GM23338 (cell line): ENCODE measurements at regions not wholly inside any gene's neighbourhood (a gene's known extent, or its start where the extent isn't known, plus 50 kb on each side); places are given as distances from the start of the nearest gene placed in this dataset.

Source experiments
- ATAC-seq: fragments of 200-7000 bp; cut with Tn5 transposase; 3 replicates; pipeline ENCODE4 v1.9.1; 2020
- DNase-seq: peaks from one replicate; pipeline ENCODE4 v3.0.0-alpha.2; 2015; ENCODE audit warnings: low spot score
- H2AFZ ChIP-seq: fragments of 200-600 bp; sonication (generic); 2 replicates; pipeline ENCODE4 v1.8.0; 2016; ENCODE audit warnings: antibody characterized with exemption, mild to moderate bottlenecking, moderate library complexity
- H3F3A ChIP-seq: fragments of 200-600 bp; sonication (generic); replicated peaks from 2 replicates; pipeline ENCODE4 v1.8.0; 2017; ENCODE audit warnings: antibody characterized with exemption, mixed run types, low read depth
- H3K27ac ChIP-seq: fragments of 200-600 bp; sonication (generic); 2 replicates; pipeline ENCODE4 v1.6.1; 2016; ENCODE audit warnings: low read depth
- H3K27me3 ChIP-seq: fragments of 200-600 bp; sonication (generic); 2 replicates; pipeline ENCODE4 v1.8.0; 2016; ENCODE audit warnings: mild to moderate bottlenecking, mixed run types, moderate library complexity; ENCODE audit not compliant: insufficient read depth
- H3K36me3 ChIP-seq: fragments of 200-600 bp; sonication (generic); 2 replicates; pipeline ENCODE4 v1.8.0; 2016; ENCODE audit warnings: mild to moderate bottlenecking; ENCODE audit not compliant: insufficient read depth
- H3K4me1 ChIP-seq: fragments of 200-600 bp; sonication (generic); 2 replicates; pipeline ENCODE4 v1.8.0; 2016; ENCODE audit warnings: mild to moderate bottlenecking, moderate library complexity; ENCODE audit not compliant: insufficient read depth
- H3K4me2 ChIP-seq: fragments of 200-600 bp; sonication (generic); 2 replicates; pipeline ENCODE4 v1.7.1; 2017; ENCODE audit warnings: mixed run types
- H3K4me3 ChIP-seq: fragments of 200-600 bp; sonication (generic); 2 replicates; pipeline ENCODE4 v1.6.1; 2016; ENCODE audit warnings: mixed run types
- H3K79me2 ChIP-seq: fragments of 200-600 bp; sonication (generic); replicated peaks from 2 replicates; pipeline ENCODE4 v1.8.0; 2017; ENCODE audit warnings: mild to moderate bottlenecking; ENCODE audit not compliant: insufficient read depth
- H3K9me2 ChIP-seq: fragments of 200-600 bp; sonication (generic); 2 replicates; pipeline ENCODE4 v1.8.0; 2017; ENCODE audit not compliant: insufficient read depth
- H4K20me1 ChIP-seq: fragments of 200-600 bp; sonication (generic); replicated peaks from 2 replicates; pipeline ENCODE4 v1.8.0; 2017; ENCODE audit warnings: mild to moderate bottlenecking; ENCODE audit not compliant: insufficient read depth
- H3K27ac Mint-ChIP-seq: 2 replicates; pipeline ENCODE4 v1.8.0; 2020; ENCODE audit warnings: inconsistent platforms, mild to moderate bottlenecking, moderate library complexity, mixed read lengths
- H3K27me3 Mint-ChIP-seq: 3 replicates; pipeline ENCODE4 v1.8.0; 2022; ENCODE audit warnings: low read depth, mild to moderate bottlenecking, moderate library complexity, mixed read lengths, inconsistent platforms; ENCODE audit not compliant: insufficient read depth, poor library complexity
- H3K36me3 Mint-ChIP-seq: 3 replicates; pipeline ENCODE4 v1.8.0; 2021; ENCODE audit warnings: low read depth, mild to moderate bottlenecking, inconsistent platforms, moderate library complexity, mixed read lengths
- H3K4me1 Mint-ChIP-seq: 3 replicates; pipeline ENCODE4 v1.8.0; 2020; ENCODE audit warnings: mild to moderate bottlenecking, inconsistent platforms, mixed read lengths
- H3K4me3 Mint-ChIP-seq: 3 replicates; pipeline ENCODE4 v1.8.0; 2021; ENCODE audit warnings: moderate library complexity, mild to moderate bottlenecking, inconsistent platforms, mixed read lengths
- H3K9me3 Mint-ChIP-seq: 3 replicates; pipeline ENCODE4 v1.8.0; 2020; ENCODE audit warnings: moderate library complexity, mild to moderate bottlenecking, inconsistent platforms, mixed read lengths
- CREB1 ChIP-seq: fragments of 250-450 bp; sonication (Bioruptor Pico); IDR thresholded peaks from 2 replicates; pipeline ENCODE4 v1.5.0; 2020; ENCODE audit warnings: low read depth, mild to moderate bottlenecking, moderate library complexity
- EZH2 ChIP-seq: fragments of 200-600 bp; sonication (generic); IDR thresholded peaks from one replicate; pipeline ENCODE4 v1.8.0; 2017; ENCODE audit warnings: antibody characterized with exemption, mild to moderate bottlenecking, low read depth; ENCODE audit not compliant: unreplicated experiment
- EZH2phosphoT487 ChIP-seq: fragments of 200-600 bp; sonication (generic); IDR thresholded peaks from one replicate; pipeline ENCODE4 v1.8.1; 2018; ENCODE audit warnings: antibody characterized with exemption; ENCODE audit not compliant: unreplicated experiment
- JUNB ChIP-seq: IDR thresholded peaks from one replicate; pipeline ENCODE4 v1.6.1; 2016; ENCODE audit warnings: antibody characterized with exemption; ENCODE audit not compliant: unreplicated experiment
- NANOG ChIP-seq: IDR thresholded peaks from 2 replicates; pipeline ENCODE4 v1.6.1; 2016; ENCODE audit warnings: antibody characterized with exemption, borderline replicate concordance
- POLR2AphosphoS5 ChIP-seq: IDR thresholded peaks from 2 replicates; pipeline ENCODE4 v1.6.1; 2016; ENCODE audit warnings: antibody characterized with exemption, low read depth
- STAT1 ChIP-seq: IDR thresholded peaks from one replicate; pipeline ENCODE4 v1.6.1; 2016; ENCODE audit warnings: antibody characterized with exemption; ENCODE audit not compliant: unreplicated experiment
- ZNF114 ChIP-seq: fragments of 250-450 bp; sonication (Bioruptor Pico); IDR thresholded peaks from 2 replicates; pipeline ENCODE4 v1.5.0; 2020; ENCODE audit warnings: mild to moderate bottlenecking, moderate library complexity
- ZNF331 ChIP-seq: fragments of 250-450 bp; sonication (Bioruptor Pico); IDR thresholded peaks from 2 replicates; pipeline ENCODE4 v1.5.0; 2020; ENCODE audit warnings: low read depth, mild to moderate bottlenecking, moderate library complexity
- TF ChIP-seq, protein P1 (sequence below): IDR thresholded peaks from one replicate; pipeline ENCODE4 v1.6.1; 2018; ENCODE audit warnings: antibody characterized with exemption; ENCODE audit not compliant: unreplicated experiment
- TF ChIP-seq, protein P2 (sequence below): fragments of 250-450 bp; sonication (Bioruptor Pico); IDR thresholded peaks from 2 replicates; pipeline ENCODE4 v1.5.0; 2020; ENCODE audit warnings: mild to moderate bottlenecking, moderate library complexity
- TF ChIP-seq, protein P3 (sequence below), 2 experiments: fragments of 200-600 bp in 1 of 2; sonication (generic) in 1 of 2; conservative IDR thresholded peaks; 2 replicates each; pipeline versions ENCODE4 v1.5.1 to v1.6.1; 2016 to 2017; ENCODE audit warnings: antibody characterized with exemption in 2 of 2, low read depth in 2 of 2, mild to moderate bottlenecking in 2 of 2, moderate library complexity in 1 of 2
- TF ChIP-seq, protein P4 (sequence below): IDR thresholded peaks from 2 replicates; pipeline ENCODE4 v1.6.1; 2016; ENCODE audit warnings: antibody characterized with exemption

DNA sequence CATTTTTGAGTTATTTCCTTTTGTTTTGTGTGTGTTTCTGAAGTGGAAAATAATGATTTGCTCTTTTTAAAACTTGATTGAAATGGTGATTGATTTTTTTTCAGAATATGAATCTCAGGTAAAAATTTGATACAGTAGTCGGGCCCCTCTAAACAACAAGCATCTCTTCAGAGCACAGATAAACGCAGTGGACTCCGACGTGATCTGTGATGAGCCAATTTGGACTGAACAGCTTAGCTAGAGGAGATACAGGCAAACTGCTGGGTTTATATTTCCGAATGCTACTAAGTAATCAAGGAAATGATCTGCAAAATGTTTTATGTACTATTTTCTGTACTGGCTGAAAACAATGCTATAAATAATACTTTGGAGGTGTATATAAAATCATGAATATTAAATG lies 705.7 kb upstream of the RGS18 start:
- H2AFZ ChIP-seq: no peak overlapping the region
- TF ChIP-seq ZNF114 (CRISPR knock-in tag) (no peak), ZNF331 (CRISPR knock-in tag) (no peak), JUNB (no peak), EZH2phosphoT487 (no peak), NANOG (no peak), STAT1 (no peak), POLR2AphosphoS5 (no peak), EZH2 (no peak), CREB1 (no peak)
- TF ChIP-seq, protein P1, sequence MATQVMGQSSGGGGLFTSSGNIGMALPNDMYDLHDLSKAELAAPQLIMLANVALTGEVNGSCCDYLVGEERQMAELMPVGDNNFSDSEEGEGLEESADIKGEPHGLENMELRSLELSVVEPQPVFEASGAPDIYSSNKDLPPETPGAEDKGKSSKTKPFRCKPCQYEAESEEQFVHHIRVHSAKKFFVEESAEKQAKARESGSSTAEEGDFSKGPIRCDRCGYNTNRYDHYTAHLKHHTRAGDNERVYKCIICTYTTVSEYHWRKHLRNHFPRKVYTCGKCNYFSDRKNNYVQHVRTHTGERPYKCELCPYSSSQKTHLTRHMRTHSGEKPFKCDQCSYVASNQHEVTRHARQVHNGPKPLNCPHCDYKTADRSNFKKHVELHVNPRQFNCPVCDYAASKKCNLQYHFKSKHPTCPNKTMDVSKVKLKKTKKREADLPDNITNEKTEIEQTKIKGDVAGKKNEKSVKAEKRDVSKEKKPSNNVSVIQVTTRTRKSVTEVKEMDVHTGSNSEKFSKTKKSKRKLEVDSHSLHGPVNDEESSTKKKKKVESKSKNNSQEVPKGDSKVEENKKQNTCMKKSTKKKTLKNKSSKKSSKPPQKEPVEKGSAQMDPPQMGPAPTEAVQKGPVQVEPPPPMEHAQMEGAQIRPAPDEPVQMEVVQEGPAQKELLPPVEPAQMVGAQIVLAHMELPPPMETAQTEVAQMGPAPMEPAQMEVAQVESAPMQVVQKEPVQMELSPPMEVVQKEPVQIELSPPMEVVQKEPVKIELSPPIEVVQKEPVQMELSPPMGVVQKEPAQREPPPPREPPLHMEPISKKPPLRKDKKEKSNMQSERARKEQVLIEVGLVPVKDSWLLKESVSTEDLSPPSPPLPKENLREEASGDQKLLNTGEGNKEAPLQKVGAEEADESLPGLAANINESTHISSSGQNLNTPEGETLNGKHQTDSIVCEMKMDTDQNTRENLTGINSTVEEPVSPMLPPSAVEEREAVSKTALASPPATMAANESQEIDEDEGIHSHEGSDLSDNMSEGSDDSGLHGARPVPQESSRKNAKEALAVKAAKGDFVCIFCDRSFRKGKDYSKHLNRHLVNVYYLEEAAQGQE: no peak
- TF ChIP-seq, protein P2, sequence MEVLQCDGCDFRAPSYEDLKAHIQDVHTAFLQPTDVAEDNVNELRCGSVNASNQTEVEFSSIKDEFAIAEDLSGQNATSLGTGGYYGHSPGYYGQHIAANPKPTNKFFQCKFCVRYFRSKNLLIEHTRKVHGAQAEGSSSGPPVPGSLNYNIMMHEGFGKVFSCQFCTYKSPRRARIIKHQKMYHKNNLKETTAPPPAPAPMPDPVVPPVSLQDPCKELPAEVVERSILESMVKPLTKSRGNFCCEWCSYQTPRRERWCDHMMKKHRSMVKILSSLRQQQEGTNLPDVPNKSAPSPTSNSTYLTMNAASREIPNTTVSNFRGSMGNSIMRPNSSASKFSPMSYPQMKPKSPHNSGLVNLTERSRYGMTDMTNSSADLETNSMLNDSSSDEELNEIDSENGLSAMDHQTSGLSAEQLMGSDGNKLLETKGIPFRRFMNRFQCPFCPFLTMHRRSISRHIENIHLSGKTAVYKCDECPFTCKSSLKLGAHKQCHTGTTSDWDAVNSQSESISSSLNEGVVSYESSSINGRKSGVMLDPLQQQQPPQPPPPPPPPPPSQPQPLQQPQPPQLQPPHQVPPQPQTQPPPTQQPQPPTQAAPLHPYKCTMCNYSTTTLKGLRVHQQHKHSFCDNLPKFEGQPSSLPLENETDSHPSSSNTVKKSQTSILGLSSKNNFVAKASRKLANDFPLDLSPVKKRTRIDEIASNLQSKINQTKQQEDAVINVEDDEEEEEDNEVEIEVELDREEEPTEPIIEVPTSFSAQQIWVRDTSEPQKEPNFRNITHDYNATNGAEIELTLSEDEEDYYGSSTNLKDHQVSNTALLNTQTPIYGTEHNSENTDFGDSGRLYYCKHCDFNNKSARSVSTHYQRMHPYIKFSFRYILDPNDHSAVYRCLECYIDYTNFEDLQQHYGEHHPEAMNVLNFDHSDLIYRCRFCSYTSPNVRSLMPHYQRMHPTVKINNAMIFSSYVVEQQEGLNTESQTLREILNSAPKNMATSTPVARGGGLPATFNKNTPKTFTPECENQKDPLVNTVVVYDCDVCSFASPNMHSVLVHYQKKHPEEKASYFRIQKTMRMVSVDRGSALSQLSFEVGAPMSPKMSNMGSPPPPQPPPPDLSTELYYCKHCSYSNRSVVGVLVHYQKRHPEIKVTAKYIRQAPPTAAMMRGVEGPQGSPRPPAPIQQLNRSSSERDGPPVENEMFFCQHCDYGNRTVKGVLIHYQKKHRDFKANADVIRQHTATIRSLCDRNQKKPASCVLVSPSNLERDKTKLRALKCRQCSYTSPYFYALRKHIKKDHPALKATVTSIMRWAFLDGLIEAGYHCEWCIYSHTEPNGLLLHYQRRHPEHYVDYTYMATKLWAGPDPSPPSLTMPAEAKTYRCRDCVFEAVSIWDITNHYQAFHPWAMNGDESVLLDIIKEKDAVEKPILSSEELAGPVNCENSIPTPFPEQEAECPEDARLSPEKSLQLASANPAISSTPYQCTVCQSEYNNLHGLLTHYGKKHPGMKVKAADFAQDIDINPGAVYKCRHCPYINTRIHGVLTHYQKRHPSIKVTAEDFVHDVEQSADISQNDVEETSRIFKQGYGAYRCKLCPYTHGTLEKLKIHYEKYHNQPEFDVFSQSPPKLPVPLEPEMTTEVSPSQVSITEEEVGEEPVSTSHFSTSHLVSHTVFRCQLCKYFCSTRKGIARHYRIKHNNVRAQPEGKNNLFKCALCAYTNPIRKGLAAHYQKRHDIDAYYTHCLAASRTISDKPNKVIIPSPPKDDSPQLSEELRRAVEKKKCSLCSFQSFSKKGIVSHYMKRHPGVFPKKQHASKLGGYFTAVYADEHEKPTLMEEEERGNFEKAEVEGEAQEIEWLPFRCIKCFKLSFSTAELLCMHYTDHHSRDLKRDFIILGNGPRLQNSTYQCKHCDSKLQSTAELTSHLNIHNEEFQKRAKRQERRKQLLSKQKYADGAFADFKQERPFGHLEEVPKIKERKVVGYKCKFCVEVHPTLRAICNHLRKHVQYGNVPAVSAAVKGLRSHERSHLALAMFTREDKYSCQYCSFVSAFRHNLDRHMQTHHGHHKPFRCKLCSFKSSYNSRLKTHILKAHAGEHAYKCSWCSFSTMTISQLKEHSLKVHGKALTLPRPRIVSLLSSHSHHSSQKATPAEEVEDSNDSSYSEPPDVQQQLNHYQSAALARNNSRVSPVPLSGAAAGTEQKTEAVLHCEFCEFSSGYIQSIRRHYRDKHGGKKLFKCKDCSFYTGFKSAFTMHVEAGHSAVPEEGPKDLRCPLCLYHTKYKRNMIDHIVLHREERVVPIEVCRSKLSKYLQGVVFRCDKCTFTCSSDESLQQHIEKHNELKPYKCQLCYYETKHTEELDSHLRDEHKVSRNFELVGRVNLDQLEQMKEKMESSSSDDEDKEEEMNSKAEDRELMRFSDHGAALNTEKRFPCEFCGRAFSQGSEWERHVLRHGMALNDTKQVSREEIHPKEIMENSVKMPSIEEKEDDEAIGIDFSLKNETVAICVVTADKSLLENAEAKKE: no peak
- TF ChIP-seq, protein P3, sequence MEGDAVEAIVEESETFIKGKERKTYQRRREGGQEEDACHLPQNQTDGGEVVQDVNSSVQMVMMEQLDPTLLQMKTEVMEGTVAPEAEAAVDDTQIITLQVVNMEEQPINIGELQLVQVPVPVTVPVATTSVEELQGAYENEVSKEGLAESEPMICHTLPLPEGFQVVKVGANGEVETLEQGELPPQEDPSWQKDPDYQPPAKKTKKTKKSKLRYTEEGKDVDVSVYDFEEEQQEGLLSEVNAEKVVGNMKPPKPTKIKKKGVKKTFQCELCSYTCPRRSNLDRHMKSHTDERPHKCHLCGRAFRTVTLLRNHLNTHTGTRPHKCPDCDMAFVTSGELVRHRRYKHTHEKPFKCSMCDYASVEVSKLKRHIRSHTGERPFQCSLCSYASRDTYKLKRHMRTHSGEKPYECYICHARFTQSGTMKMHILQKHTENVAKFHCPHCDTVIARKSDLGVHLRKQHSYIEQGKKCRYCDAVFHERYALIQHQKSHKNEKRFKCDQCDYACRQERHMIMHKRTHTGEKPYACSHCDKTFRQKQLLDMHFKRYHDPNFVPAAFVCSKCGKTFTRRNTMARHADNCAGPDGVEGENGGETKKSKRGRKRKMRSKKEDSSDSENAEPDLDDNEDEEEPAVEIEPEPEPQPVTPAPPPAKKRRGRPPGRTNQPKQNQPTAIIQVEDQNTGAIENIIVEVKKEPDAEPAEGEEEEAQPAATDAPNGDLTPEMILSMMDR (conservative IDR thresholded peaks at IDR 0.05; ENCODE audit: low read depth in 2 of 2): no peak
- TF ChIP-seq, protein P4, sequence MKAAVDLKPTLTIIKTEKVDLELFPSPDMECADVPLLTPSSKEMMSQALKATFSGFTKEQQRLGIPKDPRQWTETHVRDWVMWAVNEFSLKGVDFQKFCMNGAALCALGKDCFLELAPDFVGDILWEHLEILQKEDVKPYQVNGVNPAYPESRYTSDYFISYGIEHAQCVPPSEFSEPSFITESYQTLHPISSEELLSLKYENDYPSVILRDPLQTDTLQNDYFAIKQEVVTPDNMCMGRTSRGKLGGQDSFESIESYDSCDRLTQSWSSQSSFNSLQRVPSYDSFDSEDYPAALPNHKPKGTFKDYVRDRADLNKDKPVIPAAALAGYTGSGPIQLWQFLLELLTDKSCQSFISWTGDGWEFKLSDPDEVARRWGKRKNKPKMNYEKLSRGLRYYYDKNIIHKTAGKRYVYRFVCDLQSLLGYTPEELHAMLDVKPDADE: no peak
- no peak overlapping the region for H3K27ac Mint-ChIP-seq
- H3K79me2 ChIP-seq: no peaks in the 10 kb centered on the region
- no peak for ATAC-seq
- H3K4me3 Mint-ChIP-seq: no peak overlapping the region
- H3K27me3 Mint-ChIP-seq: no peaks in the 10 kb centered on the region
- no peaks in the 10 kb centered on the region for H3K36me3 ChIP-seq
- peaks cover 3% of the 10 kb centered on the region; the same call in 2 of the 3 replicates for H3K36me3 Mint-ChIP-seq
- no peaks in the 10 kb centered on the region for H4K20me1 ChIP-seq
- no peak overlapping the region for H3K27ac ChIP-seq
- H3K9me2 ChIP-seq: no peaks in the 10 kb centered on the region
- DNase-seq: no peak
- H3F3A ChIP-seq: no peaks in the 10 kb centered on the region
- no peaks in the 10 kb centered on the region for H3K27me3 ChIP-seq
- no peaks in the 10 kb centered on the region for H3K4me1 ChIP-seq
- H3K4me3 ChIP-seq: no peak overlapping the region
- H3K4me2 ChIP-seq: no peak overlapping the region
- H3K4me1 Mint-ChIP-seq: no peaks in the 10 kb centered on the region
- peaks cover 8% of the 10 kb centered on the region; the same call in 2 of the 3 replicates for H3K9me3 Mint-ChIP-seq
